ENCODE measurements at regions not wholly inside any gene's neighbourhood (a gene's known extent, or its start where the extent isn't known, plus 50 kb on each side); places are given as distances from the start of the nearest gene placed in this dataset.

DNA sequence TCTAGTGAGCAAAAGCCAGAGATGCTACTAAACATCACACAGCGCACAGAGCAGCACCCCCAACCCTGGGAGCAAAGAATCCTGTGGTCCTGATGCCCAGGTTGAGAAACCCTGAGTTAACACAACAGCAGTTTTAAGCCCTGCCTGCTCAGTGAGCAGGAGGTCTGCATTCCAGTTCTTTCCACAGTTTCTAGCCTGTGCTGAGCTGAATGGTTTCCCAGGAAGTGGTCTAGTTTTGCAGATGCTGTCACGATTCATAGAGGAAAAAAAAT lies 171.1 kb upstream of the PROK2 start:
- DNase-seq (ENCODE audit: low read depth), result no peak
- H3K4me3 ChIP-seq (ENCODE audit: low read depth, low read length), result no peak overlapping the region
- TF ChIP-seq POLR2A (IDR thresholded peaks at IDR 0.05; ENCODE audit: extremely low read depth, insufficient read length) (no peak), CTCF (IDR thresholded peaks at IDR 0.05; ENCODE audit: low read depth, low read length) (no peak), MYC (IDR thresholded peaks at IDR 0.05; ENCODE audit: low read depth, low read length) (no peak)
- TF ChIP-seq, protein P1, sequence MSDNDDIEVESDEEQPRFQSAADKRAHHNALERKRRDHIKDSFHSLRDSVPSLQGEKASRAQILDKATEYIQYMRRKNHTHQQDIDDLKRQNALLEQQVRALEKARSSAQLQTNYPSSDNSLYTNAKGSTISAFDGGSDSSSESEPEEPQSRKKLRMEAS (IDR thresholded peaks at IDR 0.05; ENCODE audit: low read depth, low read length), result no peak

GRCh38 chr3:71955240-71956068 lies 170.5 kb upstream of the PROK2 start:
- no peak overlapping the region for H3K4me3 ChIP-seq (ENCODE audit: low read depth, low read length)
- TF ChIP-seq, protein P1 (IDR thresholded peaks at IDR 0.05; ENCODE audit: low read depth, low read length), result no peak
- peak; percentile 48 for TF ChIP-seq CTCF (IDR thresholded peaks at IDR 0.05; ENCODE audit: low read depth, low read length)
- peak; percentile 50 for DNase-seq (ENCODE audit: low read depth)

GRCh38 chr3:71951842-71952241 lies 166.9 kb upstream of the PROK2 start:
- no peak for DNase-seq (ENCODE audit: low read depth)
- TF ChIP-seq MYC (IDR thresholded peaks at IDR 0.05; ENCODE audit: low read depth, low read length) (no peak), POLR2A (IDR thresholded peaks at IDR 0.05; ENCODE audit: extremely low read depth, insufficient read length) (no peak), CTCF (IDR thresholded peaks at IDR 0.05; ENCODE audit: low read depth, low read length) (no peak)
- TF ChIP-seq, protein P1 (IDR thresholded peaks at IDR 0.05; ENCODE audit: low read depth, low read length), result no peak
- H3K4me3 ChIP-seq (ENCODE audit: low read depth, low read length), result no peak overlapping the region

- no peak for DNase-seq (ENCODE audit: low read depth)
- H3K4me3 ChIP-seq (ENCODE audit: low read depth, low read length), result no peak overlapping the region
- TF ChIP-seq POLR2A (IDR thresholded peaks at IDR 0.05; ENCODE audit: extremely low read depth, insufficient read length), result no peak
- no peak for TF ChIP-seq MYC (IDR thresholded peaks at IDR 0.05; ENCODE audit: low read depth, low read length)
- TF ChIP-seq, protein P1 (IDR thresholded peaks at IDR 0.05; ENCODE audit: low read depth, low read length), result no peak
- TF ChIP-seq CTCF (IDR thresholded peaks at IDR 0.05; ENCODE audit: low read depth, low read length), result no peak
Measured at GRCh38 chr3:71951361-71951760, 166.4 kb upstream of the PROK2 start.

GRCh38 chr3:71949442-71949841 lies 164.5 kb upstream of the PROK2 start:
- peak; percentile 17 for DNase-seq (ENCODE audit: low read depth)
- TF ChIP-seq, protein P1 (IDR thresholded peaks at IDR 0.05; ENCODE audit: low read depth, low read length), result no peak
- TF ChIP-seq CTCF (IDR thresholded peaks at IDR 0.05; ENCODE audit: low read depth, low read length), result no peak
- no peak for TF ChIP-seq MYC (IDR thresholded peaks at IDR 0.05; ENCODE audit: low read depth, low read length)
- no peak for TF ChIP-seq POLR2A (IDR thresholded peaks at IDR 0.05; ENCODE audit: extremely low read depth, insufficient read length)
- no peak overlapping the region for H3K4me3 ChIP-seq (ENCODE audit: low read depth, low read length)
